ENCODE measurements at regions not wholly inside any gene's neighbourhood (a gene's known extent, or its start where the extent isn't known, plus 50 kb on each side); places are given as distances from the start of the nearest gene placed in this dataset.
A peak's percentile ranks its signal among the peaks of the same experiment; 100 is the strongest.

GRCh38 chr15:96578393-96578792, 247.9 kb downstream of the NR2F2 start:
- no peak for DNase-seq (ENCODE audit: extremely low read depth, low read depth)
- no peak for TF ChIP-seq CTCF (IDR thresholded peaks at IDR 0.05; ENCODE audit: low read depth, low read length)

- TF ChIP-seq CTCF (IDR thresholded peaks at IDR 0.05; ENCODE audit: low read depth, low read length) = no peak
- DNase-seq (ENCODE audit: extremely low read depth, low read depth) = no peak
Observed at GRCh38 chr15:96581371-96581770, 250.9 kb downstream of the NR2F2 start.

GRCh38 chr15:96582473-96582872, 252.0 kb downstream of the NR2F2 start:
- no peak for DNase-seq (ENCODE audit: extremely low read depth, low read depth)

GRCh38 chr15:96583671-96584070, 253.2 kb downstream of the NR2F2 start:
- DNase-seq (ENCODE audit: extremely low read depth, low read depth) = no peak
- no peak for TF ChIP-seq CTCF (IDR thresholded peaks at IDR 0.05; ENCODE audit: low read depth, low read length)

More at GRCh38 chr15:96582473-96582872, 252.0 kb downstream of the NR2F2 start:
- no peak for TF ChIP-seq CTCF (IDR thresholded peaks at IDR 0.05; ENCODE audit: low read depth, low read length)

- peak; percentile 2 for DNase-seq (ENCODE audit: extremely low read depth, low read depth)
- peak; percentile 53 for TF ChIP-seq CTCF (IDR thresholded peaks at IDR 0.05; ENCODE audit: low read depth, low read length)
Observed at GRCh38 chr15:96585484-96586386, 255.2 kb downstream of the NR2F2 start.

- DNase-seq (ENCODE audit: extremely low read depth, low read depth) = no peak
- no peak for TF ChIP-seq CTCF (IDR thresholded peaks at IDR 0.05; ENCODE audit: low read depth, low read length)
Observed at GRCh38 chr15:96586901-96587300, 256.4 kb downstream of the NR2F2 start.

GRCh38 chr15:96589864-96590263, 259.4 kb downstream of the NR2F2 start:
- DNase-seq (ENCODE audit: extremely low read depth, low read depth) = no peak
- TF ChIP-seq CTCF (IDR thresholded peaks at IDR 0.05; ENCODE audit: low read depth, low read length) = no peak

All from AG09319 (cell line).